ENCODE measurements at regions not wholly inside any gene's neighbourhood (a gene's known extent, or its start where the extent isn't known, plus 50 kb on each side); places are given as distances from the start of the nearest gene placed in this dataset.

DNA sequence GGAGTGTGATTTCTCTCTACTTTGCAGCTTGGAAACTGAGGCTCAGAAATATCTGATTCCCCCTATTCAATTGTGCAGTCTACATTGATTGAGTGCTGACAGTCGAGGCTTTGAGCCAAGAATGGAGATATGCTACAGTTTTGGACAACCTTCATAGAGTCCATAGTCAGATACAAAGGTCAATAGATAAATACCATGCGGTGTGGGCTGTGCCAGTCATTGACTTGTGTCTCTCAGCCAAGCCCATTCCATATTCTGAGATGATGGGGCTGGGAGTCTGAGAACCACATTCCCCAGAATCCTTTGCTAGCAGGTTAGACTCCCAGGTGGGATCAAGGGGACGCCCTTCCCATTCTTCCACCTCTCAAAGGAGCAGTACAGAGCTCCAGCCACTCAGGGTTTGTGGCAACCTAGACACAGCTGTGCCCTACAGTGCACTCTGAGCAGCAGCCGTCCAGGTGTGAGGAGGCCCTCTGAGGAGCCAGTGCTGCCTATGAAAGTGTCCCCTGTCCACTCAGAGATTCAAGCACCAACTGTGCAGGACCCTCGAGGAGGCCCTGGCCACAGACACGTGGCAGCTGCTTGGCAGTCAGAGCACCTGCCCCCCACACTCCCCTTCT lies 348.3 kb downstream of the CYRIA start:
- DNase-seq (ENCODE audit: low spot score), result no peak

DNA sequence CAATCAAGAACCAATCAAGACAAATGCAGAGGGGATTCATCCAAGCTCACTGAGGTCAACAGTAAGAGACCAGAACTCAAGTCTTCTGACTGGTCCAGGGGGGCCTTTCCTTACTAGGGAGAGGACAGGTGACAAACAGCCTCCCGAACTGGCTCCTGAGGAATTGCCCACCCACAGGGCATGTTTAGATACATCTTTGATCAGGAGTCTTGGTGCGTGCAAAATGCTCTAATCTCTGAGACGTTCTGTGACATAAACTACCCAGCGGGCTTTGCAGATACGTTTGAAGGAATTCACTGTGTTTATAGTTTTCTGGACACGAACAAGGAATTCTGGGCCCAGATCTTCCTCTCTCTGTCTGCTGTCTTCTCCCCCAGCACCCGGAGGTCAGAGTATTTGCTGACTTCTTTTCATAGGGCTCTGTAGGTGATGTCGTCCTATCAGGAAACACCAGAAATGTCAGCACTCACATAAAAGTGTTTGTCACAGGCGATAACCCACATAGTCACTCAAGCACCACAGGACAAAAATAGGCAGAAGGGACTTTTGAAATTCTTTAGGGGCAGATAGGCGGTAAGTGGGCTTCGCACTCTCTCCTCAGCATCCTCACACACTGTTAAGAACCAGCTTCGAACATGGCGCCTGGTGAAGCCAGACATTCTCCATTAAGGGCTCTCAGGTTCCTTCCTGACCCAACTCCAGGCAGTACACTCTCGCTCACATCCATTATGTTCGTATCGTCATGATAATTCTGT lies 349.0 kb downstream of the CYRIA start:
- no peak for DNase-seq (ENCODE audit: low spot score)

DNA sequence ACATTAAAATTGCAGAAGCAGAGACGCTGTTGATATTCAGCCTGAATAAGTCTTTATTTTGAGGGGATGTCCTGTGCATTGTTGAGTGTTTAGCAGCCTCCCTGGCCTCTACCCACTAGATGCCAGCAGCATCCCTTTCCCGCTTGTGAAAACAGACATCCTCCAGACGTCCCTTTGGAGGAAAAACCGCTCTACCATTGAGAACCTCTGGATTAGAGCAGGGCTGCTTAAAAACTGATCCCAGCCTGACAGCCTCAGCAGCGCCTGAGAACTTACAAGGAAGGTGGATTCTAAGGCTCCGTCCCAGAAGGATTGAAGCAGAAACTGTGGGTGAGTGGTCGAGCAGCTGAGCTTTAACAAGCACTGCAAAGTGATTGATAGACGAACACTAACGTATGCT lies 349.7 kb downstream of the CYRIA start:
- no peak for DNase-seq (ENCODE audit: low spot score)

DNA sequence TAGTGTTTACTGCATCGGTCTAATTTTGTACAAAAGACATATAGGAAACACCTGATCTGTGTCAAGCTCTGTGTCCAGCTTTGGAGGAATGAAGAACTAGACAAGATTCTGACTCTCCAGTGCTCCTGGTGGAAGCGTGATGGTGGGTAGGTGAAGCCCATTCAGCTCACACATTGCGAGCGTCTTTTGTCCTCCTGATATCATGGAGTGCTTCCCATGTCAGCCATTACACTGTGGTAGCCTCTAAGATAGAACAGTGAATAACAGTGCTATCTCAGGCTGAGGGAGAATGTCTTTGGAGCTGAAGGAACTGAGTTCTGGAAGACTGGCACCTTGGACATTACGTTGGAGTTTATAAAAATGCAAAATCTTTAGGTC lies 350.2 kb downstream of the CYRIA start:
- DNase-seq (ENCODE audit: low spot score), result no peak

DNA sequence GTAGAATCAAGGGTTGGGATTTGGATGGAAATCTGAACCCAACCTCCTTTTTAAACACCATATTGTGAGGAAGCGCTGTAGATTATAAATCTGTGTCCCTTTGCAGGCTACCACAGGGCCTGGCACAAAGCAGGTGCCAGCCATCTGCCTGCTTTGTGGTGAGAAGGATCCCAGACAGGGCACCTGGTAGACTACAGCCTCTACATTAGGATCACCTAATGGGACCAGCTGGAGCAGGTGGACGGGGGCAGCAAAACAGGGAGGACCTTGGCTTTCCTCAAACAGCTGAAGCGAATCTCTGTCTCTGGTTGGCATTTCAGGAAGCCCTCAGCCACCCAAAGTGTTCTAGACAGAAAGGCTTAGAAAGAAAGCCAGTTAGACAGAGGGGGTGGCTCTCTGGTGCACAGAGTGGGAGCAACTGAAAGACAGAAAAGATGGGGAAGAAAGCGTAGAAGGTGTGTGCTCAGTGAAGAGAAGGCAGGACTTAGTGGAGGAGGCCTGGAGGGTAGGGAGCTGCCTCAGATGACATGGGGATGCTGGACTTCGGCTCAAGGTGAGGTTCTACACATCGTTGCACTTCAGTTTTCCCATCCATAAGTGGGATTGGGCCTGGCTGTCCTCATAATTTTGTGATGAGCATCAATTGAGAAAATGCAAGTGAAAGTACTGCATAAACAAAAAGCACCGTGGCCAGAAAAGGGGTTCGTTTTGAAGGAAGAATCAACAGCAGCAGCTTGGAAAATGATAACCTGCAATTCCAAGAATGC lies 350.8 kb downstream of the CYRIA start:
- DNase-seq (ENCODE audit: low spot score), result no peak

DNA sequence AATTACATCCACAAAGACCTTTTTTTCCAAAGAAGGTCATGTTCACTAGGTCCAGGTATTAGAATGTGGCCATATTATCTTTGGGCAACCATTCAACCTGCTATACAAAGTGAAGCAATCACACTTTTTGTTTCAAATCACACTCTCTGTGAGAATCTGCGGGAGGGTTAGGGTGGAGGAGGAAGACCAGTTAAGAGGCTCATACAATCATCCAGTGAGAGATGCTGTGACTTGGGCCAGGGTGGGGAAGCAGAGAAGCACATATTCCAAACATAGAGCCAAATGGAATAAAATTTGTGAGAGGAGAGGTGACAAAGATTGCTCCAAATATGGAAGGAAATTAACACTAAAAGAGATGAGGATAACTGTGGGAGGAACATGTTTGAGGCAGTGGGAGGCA lies 351.6 kb downstream of the CYRIA start:
- no peak for DNase-seq (ENCODE audit: low spot score)

DNA sequence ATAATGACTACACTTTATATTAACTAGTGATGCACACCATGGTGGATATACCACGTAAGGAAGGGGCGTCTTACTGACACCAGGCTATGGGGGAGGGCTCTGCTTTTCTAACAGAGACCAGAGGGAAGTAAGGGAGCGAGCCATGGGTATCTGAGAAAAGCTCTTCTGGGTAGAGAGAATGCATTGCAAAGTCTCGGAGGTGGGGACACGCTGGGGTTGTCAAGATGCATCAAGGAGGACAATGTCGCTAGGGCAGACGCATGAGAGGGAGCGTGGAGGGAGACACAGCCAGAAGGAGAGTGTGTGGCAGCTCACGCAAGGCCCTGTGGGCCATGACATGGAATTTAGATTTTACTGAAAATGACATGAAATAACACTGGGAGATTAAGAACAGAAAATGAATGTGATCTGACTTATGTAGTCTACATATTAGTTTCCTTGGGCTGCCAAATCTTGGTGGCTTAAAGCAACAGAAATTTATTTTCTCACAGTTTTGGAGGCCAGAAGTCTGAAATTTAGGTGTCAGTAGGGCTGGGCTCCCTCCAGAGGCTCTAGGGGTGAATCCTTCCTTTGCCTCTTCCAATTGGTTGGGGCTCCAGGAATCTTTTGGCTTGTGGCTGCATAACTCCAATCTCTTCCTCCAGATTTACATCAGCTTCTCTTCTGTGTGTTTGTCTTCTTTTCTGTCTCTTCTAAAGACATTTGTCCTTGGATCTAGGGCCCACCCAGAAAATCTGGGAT lies 352.2 kb downstream of the CYRIA start:
- DNase-seq (ENCODE audit: low spot score), result no peak

DNA sequence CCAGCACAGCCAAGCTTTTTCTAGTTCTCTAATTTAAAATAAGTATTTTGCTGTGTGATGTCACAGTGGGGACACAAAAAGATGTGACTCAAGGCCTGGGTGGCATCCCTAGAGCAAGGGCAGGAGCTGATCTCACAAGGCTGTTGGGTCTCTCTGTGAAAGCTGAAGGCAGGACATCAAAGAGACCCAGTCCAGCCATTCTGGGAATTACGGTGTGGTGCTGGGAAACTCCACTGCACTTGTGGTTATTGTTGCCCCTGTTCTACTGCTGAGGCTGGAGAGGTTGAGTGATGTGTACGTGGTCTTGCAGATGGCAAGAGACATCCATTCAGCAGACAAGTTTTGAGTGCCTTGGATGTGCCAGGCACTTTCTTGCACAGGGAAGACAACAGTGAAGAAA lies 352.9 kb downstream of the CYRIA start:
- DNase-seq (ENCODE audit: low spot score), result no peak

DNA sequence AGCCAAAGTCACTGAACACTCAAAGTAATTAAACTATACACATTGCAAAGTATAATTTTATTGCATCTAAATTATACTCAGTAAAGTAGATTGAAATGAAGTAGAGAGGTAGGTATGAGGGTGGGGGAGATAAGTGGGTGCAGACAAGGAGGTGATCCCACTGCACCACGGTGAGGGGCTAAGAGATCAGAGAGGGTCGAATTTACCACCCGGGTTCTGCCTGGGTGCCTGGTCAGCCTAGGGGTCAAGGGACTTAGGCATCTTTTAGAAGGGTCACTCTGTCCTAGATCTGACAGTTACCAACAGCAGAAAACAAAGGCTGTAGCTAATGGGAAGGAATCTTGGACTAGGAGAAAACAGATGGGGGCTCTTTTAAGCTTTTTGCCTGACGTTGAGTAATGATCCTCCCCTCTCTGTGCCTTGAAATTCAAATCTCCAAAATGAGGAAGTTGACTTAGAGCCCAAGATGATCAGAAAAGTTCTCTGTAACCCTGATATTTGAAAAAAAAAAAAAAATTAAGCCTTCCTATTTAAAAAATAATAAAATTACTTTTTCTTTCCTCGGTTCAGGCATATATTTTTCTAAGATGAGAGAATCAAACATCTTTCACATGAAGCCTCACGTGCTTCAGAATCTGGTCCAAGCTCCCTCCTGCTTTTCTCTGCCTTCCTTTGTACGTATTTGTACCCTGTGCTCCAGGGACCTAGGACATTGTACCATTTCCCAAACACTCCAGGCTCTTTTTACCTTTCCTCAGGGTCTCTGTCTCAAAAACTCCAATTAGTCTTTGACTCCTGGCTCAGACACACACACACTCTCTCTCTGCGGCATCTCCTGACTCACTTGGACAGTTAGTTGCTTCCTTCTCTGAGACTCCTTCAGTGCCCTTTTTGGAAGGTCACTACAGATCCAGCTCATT lies 353.9 kb downstream of the CYRIA start:
- no peak for DNase-seq (ENCODE audit: low spot score)

DNA sequence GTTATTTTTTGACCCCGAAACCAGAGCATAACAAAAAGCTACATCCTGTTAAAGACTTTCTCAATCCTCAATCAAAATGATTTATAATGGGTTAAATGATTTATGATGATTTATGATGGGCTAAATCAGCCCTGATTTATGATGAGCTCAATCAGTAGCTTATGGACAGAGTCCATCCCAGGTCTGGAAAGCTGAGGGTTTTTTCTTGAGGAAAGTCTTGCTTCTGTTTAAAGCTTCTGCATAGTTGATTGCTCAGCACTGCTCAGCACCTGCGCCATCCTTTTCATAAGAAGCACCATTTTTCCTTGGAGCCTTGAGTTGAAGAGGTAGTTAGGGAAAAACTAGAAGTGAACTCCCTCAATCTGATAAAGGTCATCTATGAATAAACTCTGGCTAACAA lies 356.8 kb downstream of the CYRIA start:
- DNase-seq (ENCODE audit: low spot score), result no peak

DNA sequence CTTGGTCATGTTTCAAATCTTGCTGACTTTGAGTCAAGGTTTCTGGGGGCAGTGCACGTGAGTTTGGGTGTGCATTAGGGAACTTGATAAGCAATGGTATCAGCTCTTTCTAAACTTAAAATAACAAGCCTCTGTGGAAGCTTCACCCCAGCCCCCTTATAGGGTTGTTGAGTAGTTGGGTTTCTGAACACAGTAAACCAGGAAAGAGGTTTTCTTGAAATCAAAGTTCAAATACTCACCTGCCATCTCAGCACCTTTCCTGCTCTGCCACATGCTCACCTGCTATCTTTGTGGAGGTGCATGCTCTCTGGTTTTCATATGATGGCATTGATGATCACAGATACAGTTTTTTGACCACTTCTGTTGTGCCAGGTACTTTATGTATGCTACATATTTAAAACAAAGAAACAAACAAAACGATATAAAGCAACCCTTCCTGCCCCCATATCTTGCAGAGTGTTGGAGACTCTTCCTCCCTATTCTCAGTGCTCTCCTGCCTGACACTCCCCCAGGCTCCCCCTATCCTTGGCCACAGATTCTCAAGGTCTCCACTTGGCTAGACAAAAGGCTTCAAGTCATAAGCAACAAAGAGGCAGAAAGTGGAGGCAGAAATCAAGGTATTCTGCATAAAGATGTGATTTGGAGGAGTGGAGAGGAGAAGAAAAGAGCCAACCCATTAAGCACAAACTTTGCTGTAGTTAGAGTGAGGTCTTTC lies 360.6 kb downstream of the CYRIA start:
- DNase-seq (ENCODE audit: low spot score), result no peak

DNA sequence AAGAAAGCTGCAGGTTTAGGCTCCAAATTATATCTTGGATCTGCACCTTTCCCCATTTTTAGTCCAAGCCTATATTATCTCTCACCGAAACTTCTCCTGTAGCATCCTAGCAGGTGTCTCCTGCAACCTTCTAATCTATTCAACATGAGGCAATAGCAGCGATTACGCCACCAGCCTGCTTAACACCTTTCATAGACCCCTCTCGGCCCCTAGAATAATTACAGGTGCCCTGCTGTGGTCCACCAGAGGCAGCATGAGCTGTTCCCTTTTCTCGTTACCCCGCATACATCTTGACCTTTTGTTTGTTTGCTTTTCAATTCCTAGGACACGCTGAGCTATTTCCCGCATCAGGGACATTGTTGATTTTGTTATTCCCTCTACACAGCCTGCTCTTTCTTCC lies 361.9 kb downstream of the CYRIA start:
- no peak for DNase-seq (ENCODE audit: low spot score)

DNA sequence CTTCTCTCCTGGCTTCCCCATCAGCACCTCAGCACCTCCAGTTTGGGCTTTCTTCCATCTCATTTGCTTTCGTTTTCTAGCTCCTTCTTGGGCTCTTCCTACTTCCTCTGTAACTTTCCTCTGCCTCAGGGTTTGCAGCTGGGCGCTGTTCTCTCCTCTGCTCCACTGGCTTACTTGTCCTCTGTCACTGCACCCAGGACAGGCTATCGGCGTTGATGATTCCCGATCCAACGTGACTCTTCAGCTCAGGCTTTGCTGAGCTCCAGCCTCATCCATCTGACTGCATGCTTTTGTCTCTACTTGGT lies 362.4 kb downstream of the CYRIA start:
- no peak for DNase-seq (ENCODE audit: low spot score)

DNA sequence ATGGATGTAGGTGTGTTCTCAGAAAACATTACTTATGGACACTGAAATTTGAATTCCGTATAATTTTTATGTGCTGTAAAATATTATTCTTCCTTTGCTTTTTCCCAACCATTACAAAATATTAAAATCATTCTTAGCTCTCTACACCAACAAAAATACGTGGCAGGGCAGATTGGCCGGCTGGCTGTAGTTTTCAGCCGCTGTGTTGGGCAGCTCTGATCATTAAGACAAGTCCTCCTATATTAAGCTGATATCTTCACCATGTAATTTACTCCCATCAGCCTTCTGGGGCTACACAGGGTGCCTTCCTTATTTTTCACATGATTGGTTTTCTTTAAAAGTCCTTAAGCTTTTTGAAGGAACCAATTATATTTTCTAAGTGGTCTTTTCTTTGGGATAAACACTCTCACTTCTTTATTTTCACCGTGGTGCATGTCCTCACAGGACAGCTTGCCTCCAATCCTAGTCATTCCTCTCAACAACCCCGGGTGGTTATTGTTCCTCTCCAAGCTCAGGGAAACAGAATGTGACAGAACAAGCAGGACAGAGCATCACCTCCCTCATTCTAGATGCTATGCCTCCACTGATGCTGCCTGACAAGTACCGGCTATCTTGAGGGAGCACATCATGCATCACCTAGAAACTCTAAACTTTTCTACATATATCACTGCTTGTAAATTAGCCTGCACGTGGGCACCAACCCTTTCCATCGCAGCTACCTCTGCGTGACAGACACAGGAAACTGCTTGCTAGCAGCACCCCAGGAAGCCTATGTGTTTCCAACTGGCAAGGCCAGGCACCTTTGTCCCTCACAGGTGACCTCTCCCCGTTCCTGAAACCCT lies 362.3 kb downstream of the MYCN start:
- DNase-seq (ENCODE audit: low spot score), result no peak

DNA sequence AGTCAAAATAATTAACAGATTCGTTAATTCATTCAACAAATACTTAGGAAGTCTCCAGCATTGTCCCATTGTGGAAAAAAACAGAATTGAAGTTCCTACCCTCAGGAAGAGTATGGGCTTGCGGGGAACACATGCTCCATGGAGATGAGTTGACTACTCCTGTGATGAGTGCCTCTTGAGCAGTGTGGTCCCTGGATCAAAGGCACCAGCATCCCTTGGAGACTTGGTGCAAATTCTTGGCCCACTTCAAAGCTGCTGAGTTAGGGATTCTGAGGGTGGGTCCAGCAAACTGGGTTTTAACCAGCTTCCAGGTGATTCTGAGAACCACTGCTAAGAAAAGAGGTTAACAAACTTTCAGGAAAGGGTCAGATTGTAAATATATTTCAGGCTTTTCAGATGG lies 361.6 kb downstream of the MYCN start:
- DNase-seq (ENCODE audit: low spot score), result no peak

DNA sequence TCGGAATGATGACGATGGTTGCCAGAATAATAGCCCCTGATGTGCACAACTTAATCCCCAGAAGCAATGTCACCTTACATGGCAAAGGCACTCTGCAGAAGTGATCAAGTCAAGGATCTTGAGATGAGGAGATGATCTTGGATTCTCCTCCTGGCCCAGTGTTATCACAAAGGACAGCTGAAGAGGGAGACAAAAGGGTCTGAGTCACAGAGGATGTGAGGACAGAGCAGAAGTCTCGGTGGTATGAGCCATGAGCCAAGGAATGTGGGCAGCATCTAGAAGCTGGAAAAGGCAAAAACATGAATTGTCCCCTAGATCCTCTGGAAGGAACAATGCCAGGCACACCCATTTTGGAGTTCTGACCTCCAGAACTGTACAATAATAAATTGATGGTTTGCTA lies 358.5 kb downstream of the MYCN start:
- no peak for DNase-seq (ENCODE audit: low spot score)

DNA sequence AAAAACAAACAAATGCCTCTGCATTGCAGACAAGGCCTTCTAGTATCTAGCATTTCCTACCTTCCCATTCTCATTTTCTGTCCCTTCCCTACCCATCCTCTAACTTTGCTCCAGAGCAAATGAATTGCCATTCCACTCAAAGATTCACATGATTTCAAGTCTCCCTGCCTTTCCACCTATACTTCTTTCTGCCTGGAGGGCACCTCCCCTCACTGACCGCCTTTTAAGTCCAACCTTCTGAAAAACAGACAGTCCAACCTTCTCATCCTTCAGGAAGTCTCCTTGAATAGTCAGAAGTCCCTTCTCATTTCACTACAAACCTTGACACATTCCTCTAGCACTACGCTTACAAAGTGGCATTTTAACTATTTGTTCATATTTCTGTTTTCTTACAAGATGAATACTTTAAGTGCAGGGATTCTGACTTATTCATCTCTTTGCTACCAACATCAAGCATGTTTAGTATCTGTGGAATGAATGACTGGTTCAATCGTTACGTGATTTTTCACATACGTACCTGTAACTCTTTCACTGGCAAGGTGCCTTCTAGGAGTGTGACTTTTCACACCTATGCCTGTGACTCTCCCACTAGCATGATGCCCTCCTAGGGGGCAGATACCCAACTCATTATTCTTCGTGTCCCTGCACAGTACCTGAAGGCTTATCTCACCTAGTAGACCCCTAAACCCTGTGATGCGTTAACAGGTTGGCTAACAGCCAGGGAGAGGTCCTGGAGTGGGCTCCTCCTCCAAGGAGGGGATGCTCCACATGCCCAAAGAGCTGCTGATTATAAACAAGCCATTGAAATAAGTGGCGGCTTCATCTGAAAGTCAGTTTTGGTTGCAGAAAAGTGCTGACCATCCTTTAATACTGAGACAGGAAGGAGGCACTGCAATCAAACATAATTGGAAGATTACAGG lies 356.2 kb downstream of the MYCN start:
- no peak for DNase-seq (ENCODE audit: low spot score)

DNA sequence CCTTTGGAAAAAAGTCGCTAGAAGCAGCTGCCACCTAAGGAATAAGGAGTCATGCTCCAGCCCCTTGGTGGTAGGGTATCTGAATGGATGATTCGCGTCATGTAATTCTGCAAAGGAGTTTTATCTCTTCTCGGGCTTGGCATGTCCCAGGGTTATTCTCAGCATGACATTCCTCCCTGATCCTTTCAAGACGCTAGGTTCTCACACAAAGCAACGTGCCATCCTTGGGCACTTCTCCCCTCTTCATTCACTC lies 355.6 kb downstream of the MYCN start:
- no peak for DNase-seq (ENCODE audit: low spot score)

DNA sequence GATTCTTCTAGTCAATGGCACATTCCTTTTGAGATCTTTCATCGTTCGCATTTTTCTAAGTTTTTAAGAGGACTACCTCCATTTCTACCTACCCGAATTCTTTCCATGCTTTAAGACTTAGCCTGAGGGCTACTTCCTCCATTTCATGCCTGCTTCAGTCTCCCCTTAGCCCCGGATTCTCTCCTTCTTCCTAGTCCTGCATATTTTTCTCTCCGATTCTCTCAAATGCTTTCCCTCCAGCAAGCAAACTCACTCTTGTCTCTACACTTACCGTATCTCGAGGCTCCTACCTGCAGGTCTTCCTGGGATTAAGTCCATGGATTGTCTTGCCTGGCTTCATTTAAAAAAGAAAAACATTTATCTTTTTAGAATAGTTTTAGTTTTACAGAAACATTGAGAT lies 354.4 kb downstream of the MYCN start:
- no peak for DNase-seq (ENCODE audit: low spot score)
